KMS-11 (cell line): ENCODE measurements at regions not wholly inside any gene's neighbourhood (a gene's known extent, or its start where the extent isn't known, plus 50 kb on each side); places are given as distances from the start of the nearest gene placed in this dataset.

Experiments
- H2AFZ ChIP-seq: fragments of 200-600 bp; sonication (generic); 2 replicates; pipeline ENCODE4 v1.6.1; 2016; ENCODE audit warnings: antibody characterized with exemption, mixed run types, low read depth
- H3K27ac ChIP-seq: fragments of 200-600 bp; sonication (generic); 2 replicates; pipeline ENCODE4 v1.6.1; 2016; ENCODE audit warnings: mild to moderate bottlenecking, mixed run types
- H3K27me3 ChIP-seq: fragments of 200-600 bp; sonication (generic); 2 replicates; pipeline ENCODE4 v1.6.1; 2017; ENCODE audit warnings: mild to moderate bottlenecking, low read depth, mixed run types, moderate library complexity; ENCODE audit not compliant: insufficient read depth
- H3K36me3 ChIP-seq: fragments of 200-600 bp; sonication (generic); 2 replicates; pipeline ENCODE4 v1.6.1; 2017; ENCODE audit warnings: mild to moderate bottlenecking, mixed run types; ENCODE audit not compliant: insufficient read depth
- H3K4me1 ChIP-seq: fragments of 200-600 bp; sonication (generic); 2 replicates; pipeline ENCODE4 v1.6.1; 2016; ENCODE audit warnings: mild to moderate bottlenecking, low read depth, mixed run types; ENCODE audit not compliant: poor library complexity, severe bottlenecking
- H3K4me2 ChIP-seq: fragments of 200-600 bp; sonication (generic); 2 replicates; pipeline ENCODE4 v1.7.0; 2016; ENCODE audit warnings: mild to moderate bottlenecking, mixed run types
- H3K4me3 ChIP-seq: fragments of 200-600 bp; sonication (generic); IDR thresholded peaks from 2 replicates; pipeline ENCODE4 v1.6.1; 2017; ENCODE audit warnings: low read depth, low read length, mixed read lengths; ENCODE audit not compliant: insufficient read depth
- H3K79me2 ChIP-seq: fragments of 200-600 bp; sonication (generic); 2 replicates; pipeline ENCODE4 v1.6.1; 2016; ENCODE audit warnings: low read depth, mixed run types; ENCODE audit not compliant: insufficient read depth
- H3K9ac ChIP-seq: fragments of 200-600 bp; sonication (generic); 2 replicates; pipeline ENCODE4 v1.6.1; 2016; ENCODE audit warnings: mild to moderate bottlenecking, mixed run types
- H4K20me1 ChIP-seq: fragments of 200-600 bp; sonication (generic); 2 replicates; pipeline ENCODE4 v1.6.1; 2016; ENCODE audit warnings: mild to moderate bottlenecking, mixed run types; ENCODE audit not compliant: insufficient read depth
- CTCF ChIP-seq: fragments of 200-600 bp; sonication (generic); conservative IDR thresholded peaks from 2 replicates; pipeline ENCODE4 v1.6.1; 2017; ENCODE audit warnings: low read depth, mild to moderate bottlenecking, antibody characterized with exemption, low read length, moderate library complexity, mixed read lengths

DNA sequence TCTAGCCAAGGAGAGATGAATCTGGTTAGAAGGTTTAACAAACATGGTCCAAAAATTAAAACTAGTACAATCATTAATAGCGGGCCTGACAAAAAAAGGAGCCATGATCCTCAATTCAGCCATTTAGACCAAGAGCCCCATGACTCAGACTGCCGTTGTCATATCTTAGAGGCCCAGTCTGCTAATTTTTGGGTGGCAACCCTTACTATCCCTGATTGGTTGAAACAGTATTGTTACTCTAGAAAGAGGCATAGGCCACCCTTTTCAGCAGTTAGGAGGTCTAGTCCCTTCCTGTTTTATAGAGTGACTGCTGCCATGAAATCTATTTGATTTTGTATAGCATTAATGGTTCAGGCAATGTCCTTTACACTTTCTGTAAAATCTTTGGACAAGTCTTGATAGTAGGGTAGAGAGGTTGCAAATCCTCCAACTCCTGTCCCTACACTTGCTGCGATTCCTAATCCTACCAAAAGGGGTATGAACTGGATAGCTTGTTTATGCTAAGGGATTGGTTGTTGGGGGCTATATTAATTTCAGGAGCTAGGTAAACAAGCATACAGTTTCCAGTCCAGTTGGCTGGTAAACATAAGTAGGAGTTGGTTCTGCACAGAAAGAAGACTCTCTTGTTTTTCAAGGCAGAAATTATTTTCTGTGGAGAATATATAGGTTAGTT, 1056.3 kb upstream of the CNTN5 start:
- H4K20me1 ChIP-seq: no peaks in the 10 kb centered on the region
- H3K36me3 ChIP-seq: no peaks in the 10 kb centered on the region
- no peaks in the 10 kb centered on the region for H3K79me2 ChIP-seq
- no peaks in the 10 kb centered on the region for H3K4me1 ChIP-seq
- H3K4me3 ChIP-seq: no peak overlapping the region
- TF ChIP-seq CTCF: no peak
- no peak overlapping the region for H3K27ac ChIP-seq
- H3K27me3 ChIP-seq: no peaks in the 10 kb centered on the region
- H3K9ac ChIP-seq: no peak overlapping the region
- no peak overlapping the region for H3K4me2 ChIP-seq
- no peak overlapping the region for H2AFZ ChIP-seq

DNA sequence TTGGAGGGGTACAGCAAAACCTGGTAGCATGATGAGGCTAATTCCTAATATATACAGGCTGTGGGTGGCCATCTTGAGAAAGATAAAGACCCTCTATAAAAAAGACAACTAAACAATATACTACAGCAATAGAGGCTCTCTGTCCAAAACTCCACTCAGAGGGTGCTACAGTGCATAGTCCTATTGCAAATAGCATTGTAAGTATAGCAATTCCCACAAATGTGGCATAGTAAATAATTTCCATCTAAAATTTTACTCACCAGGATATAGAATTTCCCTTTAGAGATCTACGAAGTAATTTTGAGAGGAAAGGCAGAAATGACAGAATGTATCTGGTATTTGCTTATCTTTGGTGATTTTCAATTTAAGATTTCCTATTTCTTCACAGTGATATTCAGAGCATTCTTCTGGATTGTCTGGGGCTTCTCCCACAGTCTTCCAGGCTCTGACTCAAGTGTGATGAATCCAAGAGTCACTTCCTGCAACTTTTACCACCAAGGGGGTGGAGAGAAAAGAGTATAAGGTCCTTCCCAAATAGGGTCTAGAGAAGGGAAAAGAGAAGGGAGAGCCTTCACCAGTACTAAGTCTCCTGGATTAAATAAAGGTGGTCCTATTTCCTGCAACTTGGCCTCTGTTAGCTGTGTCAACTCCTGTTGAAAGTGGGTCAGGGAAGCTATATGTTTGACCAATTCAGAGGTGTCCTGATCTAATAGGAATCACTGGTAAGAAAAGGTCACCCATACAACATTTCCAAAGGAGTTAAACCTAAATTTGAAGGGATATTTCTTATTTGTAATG, 1054.7 kb upstream of the CNTN5 start:
- no peak overlapping the region for H2AFZ ChIP-seq
- no peak overlapping the region for H3K4me2 ChIP-seq
- no peak overlapping the region for H3K27ac ChIP-seq

GRCh38 chr11:97966901-97967300, 1053.8 kb upstream of the CNTN5 start:
- no peak overlapping the region for H2AFZ ChIP-seq

More for the DNA sequence above, 1054.7 kb upstream of the CNTN5 start:
- no peak overlapping the region for H3K9ac ChIP-seq
- H4K20me1 ChIP-seq: no peaks in the 10 kb centered on the region
- TF ChIP-seq CTCF: no peak
- H3K4me1 ChIP-seq: no peaks in the 10 kb centered on the region
- H3K36me3 ChIP-seq: no peaks in the 10 kb centered on the region
- H3K79me2 ChIP-seq: no peaks in the 10 kb centered on the region
- H3K4me3 ChIP-seq: no peak overlapping the region
- H3K27me3 ChIP-seq: no peaks in the 10 kb centered on the region

DNA sequence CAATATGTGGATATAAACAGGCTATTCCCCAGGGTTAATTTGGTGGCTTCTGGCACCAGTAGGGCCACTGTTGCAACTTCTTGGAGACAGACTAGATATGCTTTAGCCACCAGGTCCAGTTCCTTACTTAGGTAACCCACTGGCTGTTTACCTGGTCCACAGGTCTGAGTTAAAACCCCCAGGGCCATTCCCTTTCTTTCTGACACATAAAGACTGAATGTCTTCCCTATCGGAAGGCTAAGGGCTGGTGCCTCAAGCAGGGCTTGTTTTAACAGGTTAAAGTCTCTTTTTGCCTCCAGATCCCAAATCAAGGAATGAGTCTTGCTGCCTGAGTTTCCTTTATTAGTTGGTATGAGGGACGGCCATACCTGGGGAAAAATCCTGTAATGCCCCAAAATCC, 1052.7 kb upstream of the CNTN5 start:
- H3K4me1 ChIP-seq: no peaks in the 10 kb centered on the region
- H3K27me3 ChIP-seq: no peaks in the 10 kb centered on the region
- H2AFZ ChIP-seq: no peak overlapping the region
- no peak for TF ChIP-seq CTCF
- H3K4me2 ChIP-seq: no peak overlapping the region
- no peak overlapping the region for H3K27ac ChIP-seq
- H3K4me3 ChIP-seq: no peak overlapping the region
- H4K20me1 ChIP-seq: no peaks in the 10 kb centered on the region
- no peaks in the 10 kb centered on the region for H3K36me3 ChIP-seq
- no peaks in the 10 kb centered on the region for H3K79me2 ChIP-seq
- H3K9ac ChIP-seq: no peak overlapping the region

More at GRCh38 chr11:97966901-97967300, 1053.8 kb upstream of the CNTN5 start:
- Histone ChIP-seq H3K4me3 (no peak overlapping the region), H3K27me3 (no peaks in the 10 kb centered on the region), H3K4me1 (no peaks in the 10 kb centered on the region), H3K79me2 (no peaks in the 10 kb centered on the region), H3K27ac (no peak overlapping the region), H3K9ac (no peak overlapping the region), H3K4me2 (no peak overlapping the region), H4K20me1 (no peaks in the 10 kb centered on the region), H3K36me3 (no peaks in the 10 kb centered on the region)
- TF ChIP-seq CTCF: no peak
